ENCODE measurements at regions not wholly inside any gene's neighbourhood (a gene's known extent, or its start where the extent isn't known, plus 50 kb on each side); places are given as distances from the start of the nearest gene placed in this dataset.

DNA sequence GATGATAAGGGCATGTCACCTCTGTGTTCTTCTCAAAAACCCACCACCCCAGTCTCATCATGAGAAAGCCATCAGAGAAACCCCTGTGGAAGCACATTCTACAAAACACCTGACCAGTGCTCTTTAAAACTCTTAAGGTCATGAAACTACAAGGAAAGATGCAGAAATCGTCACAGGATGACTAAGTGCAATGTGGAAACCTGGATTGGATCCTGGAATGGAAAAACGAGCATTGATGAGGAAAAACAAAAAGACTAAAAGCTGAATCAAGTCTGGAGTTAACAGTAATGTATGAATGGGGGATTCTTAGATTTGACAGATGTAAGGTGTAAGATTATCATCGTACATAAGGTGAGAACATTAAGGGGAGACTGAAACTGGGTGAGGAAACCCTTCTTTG, 211.0 kb downstream of the TBX5 start:
- Histone ChIP-seq H4K8ac (ENCODE audit: low read depth, low read length) (no peak overlapping the region), H4K91ac (ENCODE audit: low read depth, low read length, poor library complexity) (no peak overlapping the region), H2AK5ac (ENCODE audit: low read depth, low read length) (no peak overlapping the region), H3K18ac (ENCODE audit: low read length) (no peak overlapping the region), H3K36me3 (replicated peaks in 1 of 2; ENCODE audit: control insufficient read depth in 2 of 2, insufficient read depth in 2 of 2, low read length in 2 of 2) (no peaks in the 10 kb centered on the region), H3K4me2 (ENCODE audit: insufficient read depth, low read length, poor library complexity, severe bottlenecking) (no peak overlapping the region), H3K9ac (ENCODE audit: low read depth, low read length, poor library complexity) (no peak overlapping the region), H3K79me1 (ENCODE audit: low read depth, low read length) (no peaks in the 10 kb centered on the region), H2BK5ac (ENCODE audit: low read length) (no peak overlapping the region), H2BK120ac (ENCODE audit: low read depth, low read length) (no peak overlapping the region), H3K4me1 (ENCODE audit: control insufficient read depth in 2 of 2, insufficient read depth in 1 of 2, low read depth in 1 of 2, low read length in 2 of 2) (no peaks in the 10 kb centered on the region), H3K27me3 (ENCODE audit: control insufficient read depth in 3 of 3, insufficient read depth in 3 of 3, low read depth in 1 of 3, low read length in 3 of 3) (peaks cover 0 to 5% (median 0%) of the 10 kb centered on the region in 3 experiments), H3K23ac (ENCODE audit: low read depth, low read length, poor library complexity) (no peak overlapping the region), H2AFZ (ENCODE audit: low read length) (no peak overlapping the region), H3K4me3 (ENCODE audit: low read length in 2 of 2) (no peak overlapping the region), H3K9me3 (replicated peaks in 1 of 2; ENCODE audit: control insufficient read depth in 2 of 2, insufficient read depth in 1 of 2, low read depth in 1 of 2, low read length in 2 of 2) (peaks cover 0 to 2% of the 10 kb centered on the region in 2 donors), H3K14ac (ENCODE audit: low read length) (no peak overlapping the region), H3K4ac (ENCODE audit: low read length) (no peak overlapping the region), H2BK15ac (ENCODE audit: low read length) (no peak overlapping the region), H3K27ac (replicated peaks; ENCODE audit: low read length) (no peak overlapping the region), H2BK12ac (ENCODE audit: low read length) (no peak overlapping the region)
- DNase-seq (ENCODE audit: low spot score): no peak
- no CpG with 5 or more reads among the region's 3 CpGs for WGBS, 2 donors (ENCODE audit: extremely low coverage in 2 of 2, insufficient read length in 2 of 2, insufficient replicate concordance in 1 of 2)

DNA sequence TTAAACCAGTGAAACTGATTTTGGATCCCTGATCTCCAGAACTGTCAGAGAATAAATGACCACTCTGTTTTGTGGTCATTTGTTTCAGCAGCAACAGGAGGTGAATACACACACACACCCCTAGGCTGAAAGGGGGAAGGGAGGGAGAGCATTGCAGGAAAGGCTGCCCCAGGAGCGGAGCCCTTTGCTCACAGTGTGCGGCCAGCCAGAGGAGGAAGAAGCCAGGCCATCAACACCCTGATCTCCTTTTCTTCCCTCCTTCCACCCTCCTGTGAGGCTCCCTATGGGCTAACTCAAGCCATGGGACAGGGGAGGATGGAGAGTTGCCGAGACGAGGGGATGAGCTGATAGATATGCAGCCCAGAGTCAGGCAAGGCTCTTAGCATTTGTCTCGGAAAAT, 211.9 kb downstream of the TBX5 start:
- no peak overlapping the region for H3K14ac ChIP-seq (ENCODE audit: low read length)
- H3K27ac ChIP-seq (replicated peaks; ENCODE audit: low read length): no peak overlapping the region
- no peak overlapping the region for H3K4me2 ChIP-seq (ENCODE audit: insufficient read depth, low read length, poor library complexity, severe bottlenecking)
- no peaks in the 10 kb centered on the region for H3K79me1 ChIP-seq (ENCODE audit: low read depth, low read length)
- H3K4ac ChIP-seq (ENCODE audit: low read length): no peak overlapping the region
- no peak for DNase-seq (ENCODE audit: low spot score)
- no peaks in the 10 kb centered on the region for H3K4me1 ChIP-seq (ENCODE audit: control insufficient read depth in 2 of 2, insufficient read depth in 1 of 2, low read depth in 1 of 2, low read length in 2 of 2)
- H2BK120ac ChIP-seq (ENCODE audit: low read depth, low read length): no peak overlapping the region
- WGBS, 2 donors (ENCODE audit: extremely low coverage in 2 of 2, insufficient read length in 2 of 2, insufficient replicate concordance in 1 of 2): no CpG with 5 or more reads among the region's 5 CpGs
- H2BK12ac ChIP-seq (ENCODE audit: low read length): no peak overlapping the region
- no peak overlapping the region for H3K18ac ChIP-seq (ENCODE audit: low read length)
- no peak overlapping the region for H4K8ac ChIP-seq (ENCODE audit: low read depth, low read length)
- H2AK5ac ChIP-seq (ENCODE audit: low read depth, low read length): no peak overlapping the region
- H3K4me3 ChIP-seq (ENCODE audit: low read length in 2 of 2): no peak overlapping the region
- peaks cover 0 to 2% of the 10 kb centered on the region in 2 donors for H3K9me3 ChIP-seq (replicated peaks in 1 of 2; ENCODE audit: control insufficient read depth in 2 of 2, insufficient read depth in 1 of 2, low read depth in 1 of 2, low read length in 2 of 2)
- H2BK5ac ChIP-seq (ENCODE audit: low read length): no peak overlapping the region
- H3K9ac ChIP-seq (ENCODE audit: low read depth, low read length, poor library complexity): no peak overlapping the region
- no peaks in the 10 kb centered on the region for H3K36me3 ChIP-seq (replicated peaks in 1 of 2; ENCODE audit: control insufficient read depth in 2 of 2, insufficient read depth in 2 of 2, low read length in 2 of 2)
- no peak overlapping the region for H4K91ac ChIP-seq (ENCODE audit: low read depth, low read length, poor library complexity)
- H3K23ac ChIP-seq (ENCODE audit: low read depth, low read length, poor library complexity): no peak overlapping the region
- H2AFZ ChIP-seq (ENCODE audit: low read length): no peak overlapping the region
- H2BK15ac ChIP-seq (ENCODE audit: low read length): no peak overlapping the region
- peaks cover 0 to 5% (median 0%) of the 10 kb centered on the region in 3 experiments for H3K27me3 ChIP-seq (ENCODE audit: control insufficient read depth in 3 of 3, insufficient read depth in 3 of 3, low read depth in 1 of 3, low read length in 3 of 3)

DNA sequence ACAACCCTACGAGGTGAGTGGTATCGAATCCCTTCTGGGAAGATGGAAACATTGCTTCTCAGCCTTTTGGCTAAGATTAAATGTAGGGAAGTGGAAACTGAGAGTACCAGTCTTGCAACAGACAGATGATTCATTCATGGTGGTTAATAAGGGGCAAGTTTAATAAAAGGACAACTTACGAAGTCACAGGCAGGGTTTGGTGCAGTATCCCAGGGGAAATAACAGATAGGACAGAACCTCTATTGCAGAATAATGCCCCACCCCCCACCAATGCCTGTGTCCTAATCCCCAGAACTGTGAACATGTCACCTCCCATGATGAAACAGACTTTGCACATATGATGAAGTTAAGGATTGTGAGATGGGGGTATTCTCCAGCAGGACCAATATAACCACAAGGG, 212.5 kb downstream of the TBX5 start:
- DNase-seq (ENCODE audit: low spot score): no peak
- Histone ChIP-seq H3K14ac (ENCODE audit: low read length) (no peak overlapping the region), H3K79me1 (ENCODE audit: low read depth, low read length) (no peaks in the 10 kb centered on the region), H3K23ac (ENCODE audit: low read depth, low read length, poor library complexity) (no peak overlapping the region), H3K18ac (ENCODE audit: low read length) (no peak overlapping the region), H4K8ac (ENCODE audit: low read depth, low read length) (no peak overlapping the region), H3K27me3 (ENCODE audit: control insufficient read depth in 3 of 3, insufficient read depth in 3 of 3, low read depth in 1 of 3, low read length in 3 of 3) (peaks cover 0 to 5% (median 0%) of the 10 kb centered on the region in 3 experiments), H3K4me1 (ENCODE audit: control insufficient read depth in 2 of 2, insufficient read depth in 1 of 2, low read depth in 1 of 2, low read length in 2 of 2) (no peaks in the 10 kb centered on the region), H2AK5ac (ENCODE audit: low read depth, low read length) (no peak overlapping the region), H3K4ac (ENCODE audit: low read length) (no peak overlapping the region), H2BK5ac (ENCODE audit: low read length) (no peak overlapping the region), H3K27ac (replicated peaks; ENCODE audit: low read length) (no peak overlapping the region), H2AFZ (ENCODE audit: low read length) (no peak overlapping the region), H2BK120ac (ENCODE audit: low read depth, low read length) (no peak overlapping the region), H2BK12ac (ENCODE audit: low read length) (no peak overlapping the region), H3K9ac (ENCODE audit: low read depth, low read length, poor library complexity) (no peak overlapping the region), H3K9me3 (replicated peaks in 1 of 2; ENCODE audit: control insufficient read depth in 2 of 2, insufficient read depth in 1 of 2, low read depth in 1 of 2, low read length in 2 of 2) (peaks cover 0 to 2% of the 10 kb centered on the region in 2 donors), H3K4me3 (ENCODE audit: low read length in 2 of 2) (no peak overlapping the region), H4K91ac (ENCODE audit: low read depth, low read length, poor library complexity) (no peak overlapping the region), H2BK15ac (ENCODE audit: low read length) (no peak overlapping the region), H3K36me3 (replicated peaks in 1 of 2; ENCODE audit: control insufficient read depth in 2 of 2, insufficient read depth in 2 of 2, low read length in 2 of 2) (no peaks in the 10 kb centered on the region), H3K4me2 (ENCODE audit: insufficient read depth, low read length, poor library complexity, severe bottlenecking) (no peak overlapping the region)
- WGBS, 2 donors (ENCODE audit: extremely low coverage in 2 of 2, insufficient read length in 2 of 2, insufficient replicate concordance in 1 of 2): no CpG with 5 or more reads among the region's 3 CpGs

DNA sequence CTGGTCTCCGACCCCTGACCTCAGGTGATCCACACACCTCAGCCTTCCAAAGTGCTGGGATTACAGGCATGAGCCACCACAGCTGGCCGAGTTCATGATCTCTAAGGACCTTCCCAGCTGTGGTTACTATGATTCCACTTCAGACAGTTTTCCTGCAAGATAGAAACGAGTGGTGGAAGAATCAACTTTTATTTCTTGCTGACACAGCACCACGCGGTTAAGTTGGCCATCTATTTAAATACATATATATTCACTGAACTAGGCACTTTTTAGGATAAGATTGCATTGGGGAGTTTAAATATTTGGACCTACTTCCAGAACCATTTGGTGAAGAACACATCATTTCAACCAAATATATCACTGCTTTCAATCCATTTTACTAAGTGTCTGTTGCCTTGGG, 213.4 kb downstream of the TBX5 start:
- no peak overlapping the region for H3K27ac ChIP-seq (replicated peaks; ENCODE audit: low read length)
- WGBS, 2 donors (ENCODE audit: extremely low coverage in 2 of 2, insufficient read length in 2 of 2, insufficient replicate concordance in 1 of 2): no CpG with 5 or more reads among the region's 5 CpGs
- H3K4me3 ChIP-seq (ENCODE audit: low read length in 2 of 2): no peak overlapping the region

More for the DNA sequence above, 213.4 kb downstream of the TBX5 start:
- Histone ChIP-seq H2AFZ (ENCODE audit: low read length) (no peak overlapping the region), H3K4ac (ENCODE audit: low read length) (no peak overlapping the region), H3K14ac (ENCODE audit: low read length) (no peak overlapping the region), H4K91ac (ENCODE audit: low read depth, low read length, poor library complexity) (no peak overlapping the region), H2BK12ac (ENCODE audit: low read length) (no peak overlapping the region), H3K23ac (ENCODE audit: low read depth, low read length, poor library complexity) (no peak overlapping the region), H2BK120ac (ENCODE audit: low read depth, low read length) (no peak overlapping the region), H2AK5ac (ENCODE audit: low read depth, low read length) (no peak overlapping the region), H3K18ac (ENCODE audit: low read length) (no peak overlapping the region), H3K4me2 (ENCODE audit: insufficient read depth, low read length, poor library complexity, severe bottlenecking) (no peak overlapping the region), H2BK15ac (ENCODE audit: low read length) (no peak overlapping the region), H3K4me1 (ENCODE audit: control insufficient read depth in 2 of 2, insufficient read depth in 1 of 2, low read depth in 1 of 2, low read length in 2 of 2) (no peaks in the 10 kb centered on the region), H2BK5ac (ENCODE audit: low read length) (no peak overlapping the region), H3K79me1 (ENCODE audit: low read depth, low read length) (no peaks in the 10 kb centered on the region), H3K27me3 (ENCODE audit: control insufficient read depth in 3 of 3, insufficient read depth in 3 of 3, low read depth in 1 of 3, low read length in 3 of 3) (peaks cover 0 to 5% (median 0%) of the 10 kb centered on the region in 3 experiments), H4K8ac (ENCODE audit: low read depth, low read length) (no peak overlapping the region), H3K9ac (ENCODE audit: low read depth, low read length, poor library complexity) (no peak overlapping the region), H3K36me3 (replicated peaks in 1 of 2; ENCODE audit: control insufficient read depth in 2 of 2, insufficient read depth in 2 of 2, low read length in 2 of 2) (no peaks in the 10 kb centered on the region), H3K9me3 (replicated peaks in 1 of 2; ENCODE audit: control insufficient read depth in 2 of 2, insufficient read depth in 1 of 2, low read depth in 1 of 2, low read length in 2 of 2) (peaks cover 0 to 2% of the 10 kb centered on the region in 2 donors)
- no peak for DNase-seq (ENCODE audit: low spot score)
